GM12878 (cell line): ENCODE measurements at regions not wholly inside any gene's neighbourhood (a gene's known extent, or its start where the extent isn't known, plus 50 kb on each side); places are given as distances from the start of the nearest gene placed in this dataset.

Source experiments
- ATAC-seq: fragments of 200-7000 bp; cut with Tn5 transposase; 3 replicates; pipeline ENCODE4 v1.9.1; 2020; ENCODE audit warnings: mild to moderate bottlenecking, moderate library complexity
- BruUV-seq: library from RNA; stranded (reverse); fragments of 400-500 nt; replicated peaks from 2 replicates; lab custom pipeline; 2021; lab: Mats Ljungman, UMichigan
- CTCF ChIA-PET: fragments of 300-600 bp; sonication (Branson Sonifier 250); formaldehyde crosslinking; extraction: SDS; loops from one replicate; lab custom pipeline; 2021; ENCODE audit warnings: inconsistent platforms; lab: Yijun Ruan, JAX
- POLR2A ChIA-PET: fragments of 350-600 bp; formaldehyde crosslinking; extraction: SDS; loops from one replicate; lab custom pipeline; 2021; ENCODE audit warnings: inconsistent platforms; lab: Charles Lee
- RAD21 ChIA-PET: fragments of 300-600 bp; sonication (Branson Sonifier 250); formaldehyde crosslinking; loops from one replicate; lab custom pipeline; 2023; ENCODE audit warnings: antibody characterized with exemption; ENCODE audit not compliant: unreplicated experiment; lab: Charles Lee
- SMC1A ChIA-PET: fragments of 300-600 bp; sonication (Branson Sonifier 250); formaldehyde crosslinking; loops from one replicate; lab custom pipeline; 2023; ENCODE audit not compliant: unreplicated experiment, uncharacterized antibody; lab: Charles Lee
- DNase-seq: peaks from one replicate; pipeline ENCODE4 v3.0.0-alpha.2; 2011; ENCODE audit warnings: low read depth, low spot score
- FAIRE-seq: peaks from 3 replicates; lab custom pipeline; 2011; peaks lifted over from hg19 to GRCh38; lab: Jason Lieb, UNC
- H2AFZ ChIP-seq: 2 replicates; pipeline ENCODE4 v1.6.0; 2011; ENCODE audit warnings: low read depth, low read length, control low read depth; ENCODE audit not compliant: control insufficient read depth
- H3K27ac ChIP-seq: 2 replicates; pipeline ENCODE4 v1.5.1; 2011; ENCODE audit warnings: control low read depth; ENCODE audit not compliant: control insufficient read depth, insufficient read depth
- H3K27me3 ChIP-seq, 2 experiments: replicated peaks in 1 of 2; 2 replicates each; pipeline versions ENCODE4 v1.6.0 to v1.6.1; 2011; ENCODE audit warnings: low read length in 1 of 2; ENCODE audit not compliant: control insufficient read depth in 2 of 2, insufficient read depth in 2 of 2
- H3K36me3 ChIP-seq, 2 experiments: 2 replicates each; pipeline ENCODE4 v1.5.1; 2011; ENCODE audit warnings: low read length in 1 of 2; ENCODE audit not compliant: control insufficient read depth in 2 of 2, insufficient read depth in 2 of 2
- H3K4me1 ChIP-seq: 2 replicates; pipeline ENCODE4 v1.6.1; 2011; ENCODE audit warnings: mild to moderate bottlenecking, low read length, moderate library complexity, mixed read lengths; ENCODE audit not compliant: control insufficient read depth, insufficient read depth
- H3K4me2 ChIP-seq: 2 replicates; pipeline ENCODE4 v1.6.0; 2011; ENCODE audit warnings: control low read depth; ENCODE audit not compliant: control insufficient read depth, insufficient read depth
- H3K4me3 ChIP-seq: fragments of 200-600 bp; sonication (generic); 2 replicates; pipeline ENCODE4 v1.5.1; 2016
- H3K79me2 ChIP-seq: 2 replicates; pipeline ENCODE4 v1.6.0; 2011; ENCODE audit warnings: low read length; ENCODE audit not compliant: control insufficient read depth, insufficient read depth
- H3K9ac ChIP-seq: 2 replicates; pipeline ENCODE4 v1.8.0; 2011; ENCODE audit warnings: low read length, control low read depth, mixed read lengths; ENCODE audit not compliant: control insufficient read depth, insufficient read depth
- H3K9me3 ChIP-seq: replicated peaks from 3 replicates; pipeline ENCODE4 v1.5.1; 2011; ENCODE audit warnings: mild to moderate bottlenecking, low read length; ENCODE audit not compliant: control insufficient read depth, insufficient read depth
- H4K20me1 ChIP-seq: 2 replicates; pipeline ENCODE4 v1.6.0; 2011; ENCODE audit not compliant: control insufficient read depth, insufficient read depth
- CEBPZ ChIP-seq: fragments of 150-350 bp; IDR thresholded peaks from 2 replicates; pipeline ENCODE4 v1.6.1; 2016; ENCODE audit warnings: low read depth, low read length
- PAX8 ChIP-seq: fragments of 450-650 bp; IDR thresholded peaks from 2 replicates; pipeline ENCODE4 v1.6.1; 2017; ENCODE audit warnings: mild to moderate bottlenecking, moderate library complexity
- POLR2A ChIP-seq: IDR thresholded peaks from 2 replicates; pipeline ENCODE4 v1.6.1; 2011; ENCODE audit warnings: low read depth, mild to moderate bottlenecking, low read length
- POLR2AphosphoS2 ChIP-seq: IDR thresholded peaks from 2 replicates; pipeline ENCODE4 v1.6.1; 2011; ENCODE audit warnings: low read depth, mild to moderate bottlenecking, low read length, improper control_type of control experiment, moderate library complexity
- POU2F2 ChIP-seq: IDR thresholded peaks from 3 replicates; pipeline ENCODE4 v1.6.1; 2011; ENCODE audit warnings: low read depth, mild to moderate bottlenecking, low read length, borderline replicate concordance
- RUNX3 ChIP-seq: IDR thresholded peaks from 2 replicates; pipeline ENCODE4 v1.6.1; 2012; ENCODE audit warnings: low read length, inconsistent platforms
- SKIL ChIP-seq: fragments of 450-650 bp; IDR thresholded peaks from 2 replicates; pipeline ENCODE4 v1.6.1; 2017; ENCODE audit warnings: mild to moderate bottlenecking, low read depth, inconsistent platforms; ENCODE audit not compliant: poor library complexity, severe bottlenecking
- SP1 ChIP-seq: IDR thresholded peaks from one replicate; pipeline ENCODE4 v1.6.1; 2011; ENCODE audit warnings: low read depth, low read length
- TCF12 ChIP-seq: IDR thresholded peaks from 2 replicates; pipeline ENCODE4 v1.6.1; 2011; ENCODE audit warnings: low read depth, mild to moderate bottlenecking, low read length
- YBX1 ChIP-seq: fragments of 450-650 bp; IDR thresholded peaks from 2 replicates; pipeline ENCODE4 v1.6.1; 2016; ENCODE audit warnings: antibody characterized with exemption
- ZNF207 ChIP-seq: fragments of 450-650 bp; IDR thresholded peaks from 2 replicates; pipeline ENCODE4 v1.6.1; 2014; ENCODE audit warnings: antibody characterized with exemption, mild to moderate bottlenecking, borderline replicate concordance
- WGBS: methylation state at CpG from one replicate; pipeline ENCODE4 v1.1.6; 2016; ENCODE audit warnings: low lambda C conversion rate; ENCODE audit not compliant: insufficient replicate concordance, insufficient coverage; ENCODE audit errors: missing lambda C conversion rate; 5-methylcytosine and 5-hydroxymethylcytosine counted together
- in situ Hi-C: fragments of 300-500 bp; cut with MboI; formaldehyde crosslinking; loops from 9 replicates; pipeline ENCODE4 v1.14.3; 2018; ENCODE audit warnings: mixed read lengths
- intact Hi-C: fragments of 100-400 bp; cut with micrococcal nuclease; formaldehyde crosslinking; loops from one replicate; pipeline ENCODE4 v1.14.2; 2022; ENCODE audit not compliant: unreplicated experiment

- CTCF ChIA-PET = interaction anchor here (0.6 kb wide), 1 partner anchor 173 kb away, joined by 4 read pairs; no protein-coding TSS in a partner anchor
- no peaks in the 10 kb centered on the region; a peak in 1 of 4 replicates for H3K27me3 ChIP-seq
These were observed 59.2 kb downstream of the NPY1R start for GRCh38 chr4:163273203-163273602.

GRCh38 chr4:163271555-163272127, 60.8 kb downstream of the NPY1R start:
- H3K9ac ChIP-seq = no peak overlapping the region
- no peak overlapping the region for H3K4me3 ChIP-seq
- H3K4me2 ChIP-seq = no peak overlapping the region
- H3K27ac ChIP-seq = no peak overlapping the region
- H3K79me2 ChIP-seq = no peaks in the 10 kb centered on the region
- TF ChIP-seq TCF12 = no peak
- no peak for TF ChIP-seq POLR2A
- TF ChIP-seq CEBPZ = no peak
- TF ChIP-seq POLR2AphosphoS2 = no peak
- TF ChIP-seq SKIL = no peak
- TF ChIP-seq POU2F2 = no peak
- TF ChIP-seq SP1 = no peak
- TF ChIP-seq RUNX3 = no peak
- RAD21 ChIA-PET = no interaction called here
- no TSS peak for BruUV-seq
- FAIRE-seq (no peak), DNase-seq (no peak), ATAC-seq (no peak)
- H3K9me3 ChIP-seq = no peaks in the 10 kb centered on the region
- SMC1A ChIA-PET = no interaction called here
- no peaks in the 10 kb centered on the region; a peak in 1 of 4 replicates for H3K27me3 ChIP-seq
- CTCF ChIA-PET = no interaction called here
- WGBS = 27% methylated on average over 2 of the region's 2 CpGs
- in situ Hi-C loops = no loop called here
- POLR2A ChIA-PET = no interaction called here
- no peaks in the 10 kb centered on the region for H3K4me1 ChIP-seq
- no peaks in the 10 kb centered on the region for H4K20me1 ChIP-seq
- intact Hi-C loops = no loop called here
- H2AFZ ChIP-seq = no peak overlapping the region
- no peaks in the 10 kb centered on the region for H3K36me3 ChIP-seq

More at GRCh38 chr4:163273203-163273602, 59.2 kb downstream of the NPY1R start:
- Histone ChIP-seq H3K4me2 (no peak overlapping the region), H3K9ac (no peak overlapping the region), H3K79me2 (no peaks in the 10 kb centered on the region), H3K27ac (no peak overlapping the region), H3K36me3 (no peaks in the 10 kb centered on the region), H3K9me3 (no peaks in the 10 kb centered on the region), H3K4me1 (no peaks in the 10 kb centered on the region), H3K4me3 (no peak overlapping the region), H4K20me1 (no peaks in the 10 kb centered on the region), H2AFZ (no peak overlapping the region)
- TF ChIP-seq YBX1 (no peak), ZNF207 (no peak), PAX8 (no peak), RUNX3 (no peak)
- no peak for FAIRE-seq
- ChIA-PET RAD21 (no interaction called here), POLR2A (no interaction called here), SMC1A (no interaction called here)
- no peak for ATAC-seq
- WGBS = 77% methylated on average over 1 of the region's 1 CpG
- no peak for DNase-seq
- in situ Hi-C loops = no loop called here
- no TSS peak for BruUV-seq
- intact Hi-C loops = no loop called here
